Inflammatory macrophage treated with lipopolysaccharide for 4 hours (primary cell): ENCODE measurements at regions not wholly inside any gene's neighbourhood (a gene's known extent, or its start where the extent isn't known, plus 50 kb on each side); places are given as distances from the start of the nearest gene placed in this dataset.
A peak's percentile ranks its signal among the peaks of the same experiment; 100 is the strongest.
"Not testable (repeated sequence)": the region's sequence is repeated elsewhere in the genome, so short reads cannot be mapped to it uniquely, and the experiment has no call there.

Experiments
- DNase-seq: peaks from one replicate; pipeline ENCODE4 v3.0.0-alpha.2; 2020

- no peak for DNase-seq
These were observed 164.3 kb upstream of the NPSR1 start for GRCh38 chr7:34493752-34494151.

GRCh38 chr7:34497153-34497777 lies 160.8 kb upstream of the NPSR1 start:
- no peak for DNase-seq

- DNase-seq, result no peak
These were observed 156.9 kb upstream of the NPSR1 start for GRCh38 chr7:34501156-34501555.

- no peak for DNase-seq
These were observed 150.8 kb upstream of the NPSR1 start for GRCh38 chr7:34507191-34507590.

- no peak for DNase-seq
These were observed 134.6 kb upstream of the NPSR1 start for GRCh38 chr7:34523226-34523918.

GRCh38 chr7:34530259-34530658 lies 127.8 kb upstream of the NPSR1 start:
- no peak for DNase-seq

GRCh38 chr7:34539003-34539402 lies 119.0 kb upstream of the NPSR1 start:
- no peak for DNase-seq

- no peak for DNase-seq
These were observed 113.4 kb upstream of the NPSR1 start for GRCh38 chr7:34544621-34545020.

- DNase-seq, result no peak
These were observed 107.0 kb upstream of the NPSR1 start for GRCh38 chr7:34550996-34551395.

GRCh38 chr7:34552502-34552901 lies 105.5 kb upstream of the NPSR1 start:
- no peak for DNase-seq

- no peak for DNase-seq
These were observed 100.0 kb upstream of the NPSR1 start for GRCh38 chr7:34558022-34558421.

GRCh38 chr7:34564091-34564490 lies 93.9 kb upstream of the NPSR1 start:
- no peak for DNase-seq

- peak; percentile 5 for DNase-seq
These were observed 90.1 kb upstream of the NPSR1 start for GRCh38 chr7:34567906-34568305.

GRCh38 chr7:34569975-34570699 lies 87.9 kb upstream of the NPSR1 start:
- DNase-seq, result no peak

- DNase-seq, result no peak
These were observed 83.0 kb upstream of the NPSR1 start for GRCh38 chr7:34575006-34575405.

- not testable (repeated sequence) for DNase-seq
These were observed 80.1 kb upstream of the NPSR1 start for GRCh38 chr7:34577934-34578333.

GRCh38 chr7:34581698-34582097 lies 76.3 kb upstream of the NPSR1 start:
- not testable (repeated sequence) for DNase-seq

GRCh38 chr7:34584526-34584925 lies 73.5 kb upstream of the NPSR1 start:
- no peak for DNase-seq

GRCh38 chr7:34596887-34597286 lies 61.1 kb upstream of the NPSR1 start:
- no peak for DNase-seq

GRCh38 chr7:34603711-34604444 lies 54.1 kb upstream of the NPSR1 start:
- no peak for DNase-seq
